GM23338 (cell line): ENCODE measurements at regions not wholly inside any gene's neighbourhood (a gene's known extent, or its start where the extent isn't known, plus 50 kb on each side); places are given as distances from the start of the nearest gene placed in this dataset.

Experiments
- ATAC-seq: fragments of 200-7000 bp; cut with Tn5 transposase; 3 replicates; pipeline ENCODE4 v1.9.1; 2020
- DNase-seq: peaks from one replicate; pipeline ENCODE4 v3.0.0-alpha.2; 2015; ENCODE audit warnings: low spot score
- H2AFZ ChIP-seq: fragments of 200-600 bp; sonication (generic); 2 replicates; pipeline ENCODE4 v1.8.0; 2016; ENCODE audit warnings: antibody characterized with exemption, mild to moderate bottlenecking, moderate library complexity
- H3F3A ChIP-seq: fragments of 200-600 bp; sonication (generic); replicated peaks from 2 replicates; pipeline ENCODE4 v1.8.0; 2017; ENCODE audit warnings: antibody characterized with exemption, mixed run types, low read depth
- H3K27ac ChIP-seq: fragments of 200-600 bp; sonication (generic); 2 replicates; pipeline ENCODE4 v1.6.1; 2016; ENCODE audit warnings: low read depth
- H3K27me3 ChIP-seq: fragments of 200-600 bp; sonication (generic); 2 replicates; pipeline ENCODE4 v1.8.0; 2016; ENCODE audit warnings: mild to moderate bottlenecking, mixed run types, moderate library complexity; ENCODE audit not compliant: insufficient read depth
- H3K36me3 ChIP-seq: fragments of 200-600 bp; sonication (generic); 2 replicates; pipeline ENCODE4 v1.8.0; 2016; ENCODE audit warnings: mild to moderate bottlenecking; ENCODE audit not compliant: insufficient read depth
- H3K4me1 ChIP-seq: fragments of 200-600 bp; sonication (generic); 2 replicates; pipeline ENCODE4 v1.8.0; 2016; ENCODE audit warnings: mild to moderate bottlenecking, moderate library complexity; ENCODE audit not compliant: insufficient read depth
- H3K4me2 ChIP-seq: fragments of 200-600 bp; sonication (generic); 2 replicates; pipeline ENCODE4 v1.7.1; 2017; ENCODE audit warnings: mixed run types
- H3K4me3 ChIP-seq: fragments of 200-600 bp; sonication (generic); 2 replicates; pipeline ENCODE4 v1.6.1; 2016; ENCODE audit warnings: mixed run types
- H3K79me2 ChIP-seq: fragments of 200-600 bp; sonication (generic); replicated peaks from 2 replicates; pipeline ENCODE4 v1.8.0; 2017; ENCODE audit warnings: mild to moderate bottlenecking; ENCODE audit not compliant: insufficient read depth
- H3K9me2 ChIP-seq: fragments of 200-600 bp; sonication (generic); 2 replicates; pipeline ENCODE4 v1.8.0; 2017; ENCODE audit not compliant: insufficient read depth
- H4K20me1 ChIP-seq: fragments of 200-600 bp; sonication (generic); replicated peaks from 2 replicates; pipeline ENCODE4 v1.8.0; 2017; ENCODE audit warnings: mild to moderate bottlenecking; ENCODE audit not compliant: insufficient read depth
- H3K27ac Mint-ChIP-seq: 2 replicates; pipeline ENCODE4 v1.8.0; 2020; ENCODE audit warnings: inconsistent platforms, mild to moderate bottlenecking, moderate library complexity, mixed read lengths
- H3K27me3 Mint-ChIP-seq: 3 replicates; pipeline ENCODE4 v1.8.0; 2022; ENCODE audit warnings: low read depth, mild to moderate bottlenecking, moderate library complexity, mixed read lengths, inconsistent platforms; ENCODE audit not compliant: insufficient read depth, poor library complexity
- H3K36me3 Mint-ChIP-seq: 3 replicates; pipeline ENCODE4 v1.8.0; 2021; ENCODE audit warnings: low read depth, mild to moderate bottlenecking, inconsistent platforms, moderate library complexity, mixed read lengths
- H3K4me1 Mint-ChIP-seq: 3 replicates; pipeline ENCODE4 v1.8.0; 2020; ENCODE audit warnings: mild to moderate bottlenecking, inconsistent platforms, mixed read lengths
- H3K4me3 Mint-ChIP-seq: 3 replicates; pipeline ENCODE4 v1.8.0; 2021; ENCODE audit warnings: moderate library complexity, mild to moderate bottlenecking, inconsistent platforms, mixed read lengths
- H3K9me3 Mint-ChIP-seq: 3 replicates; pipeline ENCODE4 v1.8.0; 2020; ENCODE audit warnings: moderate library complexity, mild to moderate bottlenecking, inconsistent platforms, mixed read lengths
- CREB1 ChIP-seq: fragments of 250-450 bp; sonication (Bioruptor Pico); IDR thresholded peaks from 2 replicates; pipeline ENCODE4 v1.5.0; 2020; ENCODE audit warnings: low read depth, mild to moderate bottlenecking, moderate library complexity
- ETS1 ChIP-seq: IDR thresholded peaks from 2 replicates; pipeline ENCODE4 v1.6.1; 2016; ENCODE audit warnings: antibody characterized with exemption
- EZH2 ChIP-seq: fragments of 200-600 bp; sonication (generic); IDR thresholded peaks from one replicate; pipeline ENCODE4 v1.8.0; 2017; ENCODE audit warnings: antibody characterized with exemption, mild to moderate bottlenecking, low read depth; ENCODE audit not compliant: unreplicated experiment
- EZH2phosphoT487 ChIP-seq: fragments of 200-600 bp; sonication (generic); IDR thresholded peaks from one replicate; pipeline ENCODE4 v1.8.1; 2018; ENCODE audit warnings: antibody characterized with exemption; ENCODE audit not compliant: unreplicated experiment
- JUNB ChIP-seq: IDR thresholded peaks from one replicate; pipeline ENCODE4 v1.6.1; 2016; ENCODE audit warnings: antibody characterized with exemption; ENCODE audit not compliant: unreplicated experiment
- NANOG ChIP-seq: IDR thresholded peaks from 2 replicates; pipeline ENCODE4 v1.6.1; 2016; ENCODE audit warnings: antibody characterized with exemption, borderline replicate concordance
- POLR2AphosphoS5 ChIP-seq: IDR thresholded peaks from 2 replicates; pipeline ENCODE4 v1.6.1; 2016; ENCODE audit warnings: antibody characterized with exemption, low read depth
- STAT1 ChIP-seq: IDR thresholded peaks from one replicate; pipeline ENCODE4 v1.6.1; 2016; ENCODE audit warnings: antibody characterized with exemption; ENCODE audit not compliant: unreplicated experiment
- ZNF114 ChIP-seq: fragments of 250-450 bp; sonication (Bioruptor Pico); IDR thresholded peaks from 2 replicates; pipeline ENCODE4 v1.5.0; 2020; ENCODE audit warnings: mild to moderate bottlenecking, moderate library complexity
- ZNF331 ChIP-seq: fragments of 250-450 bp; sonication (Bioruptor Pico); IDR thresholded peaks from 2 replicates; pipeline ENCODE4 v1.5.0; 2020; ENCODE audit warnings: low read depth, mild to moderate bottlenecking, moderate library complexity
- ZNF462 ChIP-seq: fragments of 250-450 bp; sonication (Bioruptor Pico); IDR thresholded peaks from 2 replicates; pipeline ENCODE4 v1.5.0; 2020; ENCODE audit warnings: mild to moderate bottlenecking, moderate library complexity
- TF ChIP-seq, protein P1 (sequence below): IDR thresholded peaks from one replicate; pipeline ENCODE4 v1.6.1; 2018; ENCODE audit warnings: antibody characterized with exemption; ENCODE audit not compliant: unreplicated experiment
- TF ChIP-seq, protein P2 (sequence below), 2 experiments: fragments of 200-600 bp in 1 of 2; sonication (generic) in 1 of 2; conservative IDR thresholded peaks; 2 replicates each; pipeline versions ENCODE4 v1.5.1 to v1.6.1; 2016 to 2017; ENCODE audit warnings: antibody characterized with exemption in 2 of 2, low read depth in 2 of 2, mild to moderate bottlenecking in 2 of 2, moderate library complexity in 1 of 2

- Histone ChIP-seq H3K27me3 (no peaks in the 10 kb centered on the region), H3K4me3 (no peak overlapping the region), H3K4me2 (no peak overlapping the region), H3K27ac (no peak overlapping the region), H3K36me3 (no peaks in the 10 kb centered on the region; the same call in 1 of the 2 replicates), H3K79me2 (no peaks in the 10 kb centered on the region), H3K4me1 (peaks cover 9% of the 10 kb centered on the region; the same call in 1 of the 2 replicates), H3F3A (no peaks in the 10 kb centered on the region), H3K9me2 (peaks cover 7% of the 10 kb centered on the region), H2AFZ (no peak overlapping the region), H4K20me1 (no peaks in the 10 kb centered on the region)
- DNase-seq (no peak), ATAC-seq (no peak)
- H3K4me3 Mint-ChIP-seq, result no peak overlapping the region
- TF ChIP-seq ZNF331 (CRISPR knock-in tag) (no peak), STAT1 (no peak), POLR2AphosphoS5 (no peak), ETS1 (no peak), JUNB (no peak), ZNF462 (no peak), CREB1 (CRISPR knock-in tag) (no peak), NANOG (no peak), EZH2phosphoT487 (no peak), ZNF114 (CRISPR knock-in tag) (no peak), EZH2 (no peak)
- TF ChIP-seq, protein P1, sequence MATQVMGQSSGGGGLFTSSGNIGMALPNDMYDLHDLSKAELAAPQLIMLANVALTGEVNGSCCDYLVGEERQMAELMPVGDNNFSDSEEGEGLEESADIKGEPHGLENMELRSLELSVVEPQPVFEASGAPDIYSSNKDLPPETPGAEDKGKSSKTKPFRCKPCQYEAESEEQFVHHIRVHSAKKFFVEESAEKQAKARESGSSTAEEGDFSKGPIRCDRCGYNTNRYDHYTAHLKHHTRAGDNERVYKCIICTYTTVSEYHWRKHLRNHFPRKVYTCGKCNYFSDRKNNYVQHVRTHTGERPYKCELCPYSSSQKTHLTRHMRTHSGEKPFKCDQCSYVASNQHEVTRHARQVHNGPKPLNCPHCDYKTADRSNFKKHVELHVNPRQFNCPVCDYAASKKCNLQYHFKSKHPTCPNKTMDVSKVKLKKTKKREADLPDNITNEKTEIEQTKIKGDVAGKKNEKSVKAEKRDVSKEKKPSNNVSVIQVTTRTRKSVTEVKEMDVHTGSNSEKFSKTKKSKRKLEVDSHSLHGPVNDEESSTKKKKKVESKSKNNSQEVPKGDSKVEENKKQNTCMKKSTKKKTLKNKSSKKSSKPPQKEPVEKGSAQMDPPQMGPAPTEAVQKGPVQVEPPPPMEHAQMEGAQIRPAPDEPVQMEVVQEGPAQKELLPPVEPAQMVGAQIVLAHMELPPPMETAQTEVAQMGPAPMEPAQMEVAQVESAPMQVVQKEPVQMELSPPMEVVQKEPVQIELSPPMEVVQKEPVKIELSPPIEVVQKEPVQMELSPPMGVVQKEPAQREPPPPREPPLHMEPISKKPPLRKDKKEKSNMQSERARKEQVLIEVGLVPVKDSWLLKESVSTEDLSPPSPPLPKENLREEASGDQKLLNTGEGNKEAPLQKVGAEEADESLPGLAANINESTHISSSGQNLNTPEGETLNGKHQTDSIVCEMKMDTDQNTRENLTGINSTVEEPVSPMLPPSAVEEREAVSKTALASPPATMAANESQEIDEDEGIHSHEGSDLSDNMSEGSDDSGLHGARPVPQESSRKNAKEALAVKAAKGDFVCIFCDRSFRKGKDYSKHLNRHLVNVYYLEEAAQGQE, result no peak
- TF ChIP-seq, protein P2, sequence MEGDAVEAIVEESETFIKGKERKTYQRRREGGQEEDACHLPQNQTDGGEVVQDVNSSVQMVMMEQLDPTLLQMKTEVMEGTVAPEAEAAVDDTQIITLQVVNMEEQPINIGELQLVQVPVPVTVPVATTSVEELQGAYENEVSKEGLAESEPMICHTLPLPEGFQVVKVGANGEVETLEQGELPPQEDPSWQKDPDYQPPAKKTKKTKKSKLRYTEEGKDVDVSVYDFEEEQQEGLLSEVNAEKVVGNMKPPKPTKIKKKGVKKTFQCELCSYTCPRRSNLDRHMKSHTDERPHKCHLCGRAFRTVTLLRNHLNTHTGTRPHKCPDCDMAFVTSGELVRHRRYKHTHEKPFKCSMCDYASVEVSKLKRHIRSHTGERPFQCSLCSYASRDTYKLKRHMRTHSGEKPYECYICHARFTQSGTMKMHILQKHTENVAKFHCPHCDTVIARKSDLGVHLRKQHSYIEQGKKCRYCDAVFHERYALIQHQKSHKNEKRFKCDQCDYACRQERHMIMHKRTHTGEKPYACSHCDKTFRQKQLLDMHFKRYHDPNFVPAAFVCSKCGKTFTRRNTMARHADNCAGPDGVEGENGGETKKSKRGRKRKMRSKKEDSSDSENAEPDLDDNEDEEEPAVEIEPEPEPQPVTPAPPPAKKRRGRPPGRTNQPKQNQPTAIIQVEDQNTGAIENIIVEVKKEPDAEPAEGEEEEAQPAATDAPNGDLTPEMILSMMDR (conservative IDR thresholded peaks at IDR 0.05; ENCODE audit: low read depth in 2 of 2), result no peak
- H3K27me3 Mint-ChIP-seq, result peaks cover 11% of the 10 kb centered on the region
- no peak overlapping the region for H3K27ac Mint-ChIP-seq
- peaks cover 22% of the 10 kb centered on the region for H3K4me1 Mint-ChIP-seq
- peaks cover 20% of the 10 kb centered on the region for H3K36me3 Mint-ChIP-seq
- peaks cover 22% of the 10 kb centered on the region for H3K9me3 Mint-ChIP-seq
Observed at GRCh38 chr11:134752526-134752925, 340.5 kb upstream of the B3GAT1 start.
